NCI-H2227 treated with DMSO at 0.1 percent for 48 hours (cell line): ENCODE measurements at regions not wholly inside any gene's neighbourhood (a gene's known extent, or its start where the extent isn't known, plus 50 kb on each side); places are given as distances from the start of the nearest gene placed in this dataset.

Experiments used
- DNase-seq: peaks from one replicate; lab custom pipeline; 2025; lab: John Stamatoyannopoulos, UW

DNA sequence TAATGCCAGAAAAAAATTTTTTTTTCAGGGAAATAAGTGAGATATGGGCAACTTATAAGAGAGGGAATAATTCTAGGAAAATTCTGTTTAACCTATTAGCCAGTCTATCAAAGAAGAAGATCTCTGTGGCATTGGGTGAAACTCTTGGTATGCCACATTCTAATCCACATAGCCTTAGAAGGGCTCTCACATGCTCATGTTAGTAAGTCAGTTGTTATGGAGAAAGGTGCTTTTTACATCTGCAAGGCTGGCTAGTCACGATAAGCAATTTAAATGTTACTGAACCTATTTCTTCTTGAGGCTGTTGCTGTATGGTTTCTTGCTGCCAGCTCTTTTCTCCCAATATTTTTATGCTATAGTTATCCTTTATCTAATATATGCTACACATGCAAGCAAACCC, 89.9 kb upstream of the MAGI1 start:
- DNase-seq, result no peak

- DNase-seq, result no peak
Measured at GRCh38 chr3:66121318-66121717, 82.6 kb upstream of the MAGI1 start.

GRCh38 chr3:66115858-66116654, 77.3 kb upstream of the MAGI1 start:
- DNase-seq, result no peak

DNA sequence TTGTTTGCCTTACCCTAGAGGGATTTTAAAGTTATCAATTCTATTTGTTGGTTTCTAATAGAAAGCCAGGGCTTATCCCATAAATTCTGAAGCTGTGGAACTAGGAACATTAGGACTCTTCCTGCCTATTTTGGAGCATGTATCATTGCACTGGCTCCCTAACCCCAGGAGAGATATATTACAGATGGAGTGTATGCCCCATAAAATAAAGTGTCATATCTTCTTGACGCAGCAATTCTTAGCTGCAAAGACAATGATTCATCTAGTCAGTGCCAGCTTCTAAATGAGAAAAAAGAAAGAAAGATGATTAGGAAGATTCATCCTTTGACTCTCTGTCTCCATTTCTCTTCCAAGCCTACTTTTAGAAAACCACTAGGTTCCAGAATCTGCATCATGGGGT, 74.8 kb upstream of the MAGI1 start:
- no peak for DNase-seq

DNA sequence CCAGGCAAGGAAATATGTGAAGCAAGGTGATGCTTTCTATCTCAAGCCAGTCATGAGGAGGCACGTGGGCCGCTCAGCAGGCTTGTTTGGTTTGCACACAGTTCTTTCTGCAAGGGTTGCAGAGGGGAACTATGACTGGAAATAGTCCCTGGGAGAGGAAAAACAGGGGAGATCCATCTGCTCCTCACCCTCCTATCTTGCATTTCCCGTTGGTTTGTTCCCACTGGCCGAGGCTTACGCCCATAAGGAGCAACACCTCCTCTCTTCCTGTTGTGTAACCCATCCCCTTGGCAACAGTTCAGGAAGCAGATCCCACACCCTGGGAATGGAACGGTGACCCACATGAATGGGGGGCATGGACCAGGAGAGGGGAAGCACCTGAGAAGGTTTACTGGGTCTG, 72.1 kb upstream of the MAGI1 start:
- no peak for DNase-seq

- DNase-seq, result no peak
Measured at GRCh38 chr3:66107855-66108254, 69.1 kb upstream of the MAGI1 start.

GRCh38 chr3:66106788-66107187, 68.1 kb upstream of the MAGI1 start:
- DNase-seq, result no peak

DNA sequence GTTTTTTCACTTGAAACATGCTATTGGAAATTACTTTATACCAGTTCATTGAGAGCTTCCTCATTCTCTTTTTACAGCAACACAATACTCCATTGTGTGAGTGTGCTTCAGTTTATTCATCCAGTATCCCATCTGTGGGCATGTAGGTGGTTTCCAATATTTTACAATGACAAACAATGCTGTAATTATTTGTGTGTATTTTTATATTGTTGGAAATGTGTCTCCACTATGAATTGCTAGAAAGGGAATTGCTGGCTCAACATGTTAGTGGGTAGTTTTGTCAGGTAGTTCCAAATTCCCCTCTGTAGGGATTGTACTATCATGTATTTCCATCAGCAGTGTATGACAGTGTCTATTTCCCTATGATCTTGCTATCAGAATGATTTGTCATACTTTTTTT, 65.8 kb upstream of the MAGI1 start:
- DNase-seq, result no peak

DNA sequence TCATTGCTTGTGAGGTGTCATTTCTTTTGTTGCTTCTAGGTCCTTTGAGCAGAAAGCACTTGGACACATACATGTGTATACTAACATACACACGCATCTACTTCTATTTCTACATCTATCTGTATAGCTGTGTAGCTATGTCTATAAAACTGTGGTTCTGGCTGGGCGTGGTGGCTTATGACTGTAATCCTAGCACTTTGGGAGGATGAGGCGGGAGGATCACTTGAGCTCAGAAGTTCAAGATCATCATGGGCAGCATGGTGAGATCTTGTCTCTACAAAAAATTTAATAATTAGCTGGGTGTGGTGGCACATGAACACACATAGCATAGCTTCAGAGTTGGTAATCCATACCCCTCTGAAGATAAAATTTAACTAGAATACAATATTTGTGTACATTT, 65.0 kb upstream of the MAGI1 start:
- no peak for DNase-seq

GRCh38 chr3:66101901-66102300, 63.2 kb upstream of the MAGI1 start:
- DNase-seq, result no peak

DNA sequence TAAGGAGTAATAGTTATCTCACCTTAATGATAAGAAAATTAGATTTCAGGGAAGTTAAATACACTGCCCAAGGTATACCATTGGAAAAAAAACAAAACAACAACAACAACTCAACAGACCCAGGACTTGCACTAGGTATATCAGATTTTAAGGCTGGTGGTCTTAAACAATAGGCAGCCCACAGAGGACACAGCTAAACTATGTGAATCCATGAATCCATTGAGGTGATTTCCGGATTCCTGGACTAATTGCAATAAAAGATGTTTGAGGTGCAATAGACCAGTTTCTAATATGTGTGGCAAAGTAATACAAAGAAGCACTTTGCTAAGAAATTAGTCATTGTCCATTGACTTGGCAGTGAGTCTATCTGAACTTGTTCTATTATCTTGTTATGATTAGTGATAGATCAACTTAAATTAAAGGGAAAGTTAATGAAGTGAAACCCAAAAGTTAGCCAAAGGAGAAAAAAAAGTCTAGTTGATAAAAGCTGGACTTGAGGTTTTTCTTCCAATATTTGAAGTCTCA, 60.9 kb upstream of the MAGI1 start:
- no peak for DNase-seq

GRCh38 chr3:66098436-66098835, 59.7 kb upstream of the MAGI1 start:
- DNase-seq, result no peak

- no peak for DNase-seq
Measured at GRCh38 chr3:66097647-66098046, 58.9 kb upstream of the MAGI1 start.

DNA sequence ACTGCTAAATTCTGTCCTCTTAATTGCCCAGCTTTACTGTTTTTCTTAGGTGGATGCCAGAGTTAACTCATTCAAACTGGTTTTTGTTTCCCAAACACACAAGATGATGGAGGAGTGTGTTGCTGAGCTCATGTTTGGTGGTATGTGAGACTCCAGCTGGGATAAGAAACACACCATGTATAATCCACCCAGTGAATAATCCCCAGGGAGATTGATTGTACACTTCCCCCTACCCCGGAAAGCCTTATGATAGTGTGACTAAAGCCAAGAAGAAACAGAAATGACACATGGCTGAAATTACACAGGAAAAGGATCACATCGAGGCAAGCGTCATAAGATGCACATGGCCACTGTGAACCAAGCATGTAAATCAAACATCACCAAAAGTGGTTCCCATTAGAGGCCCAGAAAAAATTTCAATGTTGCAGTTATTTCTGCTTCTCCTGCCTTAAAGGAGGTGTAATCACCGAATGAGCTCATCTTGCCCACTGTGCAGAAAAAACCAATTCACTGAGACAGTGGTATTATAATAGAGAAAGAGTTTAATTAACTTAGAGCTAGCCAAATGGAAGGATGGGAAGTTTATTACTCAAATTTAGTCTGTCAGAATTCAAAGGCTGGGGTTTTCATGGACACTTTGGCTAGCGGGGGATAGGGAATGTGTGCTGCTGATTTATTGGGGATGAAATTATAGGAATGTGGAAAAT, 56.7 kb upstream of the MAGI1 start:
- no peak for DNase-seq

GRCh38 chr3:66093981-66094380, 55.3 kb upstream of the MAGI1 start:
- no peak for DNase-seq

DNA sequence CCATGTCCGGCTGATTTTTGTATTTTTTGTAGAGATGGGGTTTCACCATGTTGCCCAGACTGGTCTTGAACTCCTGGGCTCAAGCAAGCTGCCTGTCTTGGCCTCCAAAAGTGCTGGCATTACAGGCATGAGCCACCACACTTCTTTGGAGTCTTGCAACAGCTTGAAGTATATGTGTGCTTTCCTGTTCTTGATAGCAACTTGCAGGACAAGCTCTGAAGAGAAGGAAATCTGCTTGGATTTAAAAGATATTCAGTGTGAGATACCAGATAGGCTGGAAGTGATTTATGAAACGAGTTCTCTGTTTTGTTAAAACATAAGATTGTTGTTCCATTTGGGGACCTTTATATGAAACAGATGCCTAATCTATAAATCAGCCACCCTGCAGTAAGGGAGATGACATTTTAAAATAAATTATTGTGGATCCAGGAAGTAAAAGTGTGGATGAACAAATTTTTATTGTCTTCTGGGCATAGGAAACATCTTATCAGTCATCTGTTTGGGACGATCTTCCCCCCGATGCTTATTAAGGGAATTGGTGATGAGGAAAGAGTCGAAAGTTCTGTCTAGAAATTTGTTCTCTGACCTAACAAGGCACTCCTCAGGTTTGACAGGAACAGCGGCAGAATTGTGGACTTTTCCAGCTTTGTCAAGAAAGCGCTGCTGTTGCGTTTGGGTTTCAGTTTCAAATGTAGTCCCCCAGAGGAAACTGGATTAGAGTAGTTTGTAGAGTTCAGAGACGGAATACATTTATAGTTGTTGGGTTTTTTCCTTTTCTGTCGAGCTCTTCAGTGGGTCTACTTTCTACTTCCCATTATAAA, 53.7 kb upstream of the MAGI1 start:
- no peak for DNase-seq
